IPS-15b (cell line): ENCODE measurements at regions not wholly inside any gene's neighbourhood (a gene's known extent, or its start where the extent isn't known, plus 50 kb on each side); places are given as distances from the start of the nearest gene placed in this dataset.
A peak's percentile ranks its signal among the peaks of the same experiment; 100 is the strongest.

Experiments
- H3K27me3 ChIP-seq: one replicate; pipeline ENCODE4 v1.6.1; 2013; ENCODE audit warnings: low read length; ENCODE audit not compliant: control insufficient read depth, insufficient read depth
- H3K36me3 ChIP-seq: one replicate; pipeline ENCODE4 v1.6.1; 2013; ENCODE audit warnings: low read length; ENCODE audit not compliant: control insufficient read depth, insufficient read depth
- H3K4me1 ChIP-seq: one replicate; pipeline ENCODE4 v1.6.1; 2013; ENCODE audit warnings: mild to moderate bottlenecking, low read length; ENCODE audit not compliant: control insufficient read depth, insufficient read depth
- H3K4me3 ChIP-seq: one replicate; pipeline ENCODE4 v1.5.1; 2013; ENCODE audit warnings: low read depth, low read length
- H3K9ac ChIP-seq: one replicate; pipeline ENCODE4 v1.6.1; 2013; ENCODE audit warnings: low read depth, mild to moderate bottlenecking, low read length
- H3K9me3 ChIP-seq: one replicate; pipeline ENCODE4 v1.6.1; 2013; ENCODE audit warnings: mild to moderate bottlenecking, low read length; ENCODE audit not compliant: control insufficient read depth, insufficient read depth

GRCh38 chr14:95597784-95598211 lies 62.9 kb downstream of the GLRX5 start:
- Histone ChIP-seq H3K9me3 (no peaks in the 10 kb centered on the region), H3K9ac (peak overlapping the region; percentile 26), H3K4me1 (peaks cover 3% of the 10 kb centered on the region), H3K27me3 (peaks cover 22% of the 10 kb centered on the region), H3K36me3 (no peaks in the 10 kb centered on the region), H3K4me3 (peak overlapping the region; percentile 31)

GRCh38 chr14:95601650-95602049 lies 66.8 kb downstream of the GLRX5 start:
- Histone ChIP-seq H3K9me3 (no peaks in the 10 kb centered on the region), H3K36me3 (no peaks in the 10 kb centered on the region), H3K27me3 (peaks cover 13% of the 10 kb centered on the region), H3K4me1 (peaks cover 3% of the 10 kb centered on the region), H3K9ac (no peak overlapping the region), H3K4me3 (no peak overlapping the region)

GRCh38 chr14:95603415-95603814 lies 68.6 kb downstream of the GLRX5 start:
- H3K9ac ChIP-seq: no peak overlapping the region
- no peaks in the 10 kb centered on the region for H3K9me3 ChIP-seq
- H3K4me3 ChIP-seq: no peak overlapping the region
- peaks cover 3% of the 10 kb centered on the region for H3K4me1 ChIP-seq
- peaks cover 19% of the 10 kb centered on the region for H3K27me3 ChIP-seq
- H3K36me3 ChIP-seq: no peaks in the 10 kb centered on the region

GRCh38 chr14:95606266-95606665 lies 71.4 kb downstream of the GLRX5 start:
- Histone ChIP-seq H3K36me3 (no peaks in the 10 kb centered on the region), H3K9ac (no peak overlapping the region), H3K4me1 (peaks cover 3% of the 10 kb centered on the region), H3K9me3 (no peaks in the 10 kb centered on the region), H3K27me3 (peaks cover 17% of the 10 kb centered on the region), H3K4me3 (no peak overlapping the region)

- Histone ChIP-seq H3K27me3 (peaks cover 17% of the 10 kb centered on the region), H3K9me3 (no peaks in the 10 kb centered on the region), H3K4me1 (no peaks in the 10 kb centered on the region), H3K9ac (no peak overlapping the region), H3K36me3 (no peaks in the 10 kb centered on the region), H3K4me3 (no peak overlapping the region)
Observed at GRCh38 chr14:95608637-95609235, 73.9 kb downstream of the GLRX5 start.

- H3K9ac ChIP-seq: no peak overlapping the region
- no peaks in the 10 kb centered on the region for H3K9me3 ChIP-seq
- no peaks in the 10 kb centered on the region for H3K4me1 ChIP-seq
- peaks cover 17% of the 10 kb centered on the region for H3K27me3 ChIP-seq
- no peak overlapping the region for H3K4me3 ChIP-seq
- no peaks in the 10 kb centered on the region for H3K36me3 ChIP-seq
Observed at GRCh38 chr14:95609398-95609990, 74.6 kb downstream of the GLRX5 start.

GRCh38 chr14:95611293-95611880 lies 74.8 kb upstream of the TCL1B start:
- no peaks in the 10 kb centered on the region for H3K36me3 ChIP-seq
- H3K27me3 ChIP-seq: peaks cover 16% of the 10 kb centered on the region
- no peak overlapping the region for H3K9ac ChIP-seq
- no peaks in the 10 kb centered on the region for H3K9me3 ChIP-seq
- H3K4me1 ChIP-seq: no peaks in the 10 kb centered on the region
- no peak overlapping the region for H3K4me3 ChIP-seq

- Histone ChIP-seq H3K27me3 (peaks cover 10% of the 10 kb centered on the region), H3K9me3 (no peaks in the 10 kb centered on the region), H3K9ac (no peak overlapping the region), H3K36me3 (no peaks in the 10 kb centered on the region), H3K4me3 (no peak overlapping the region), H3K4me1 (peaks cover 7% of the 10 kb centered on the region)
Observed at GRCh38 chr14:95614349-95614748, 71.9 kb upstream of the TCL1B start.

GRCh38 chr14:95616745-95617144 lies 69.5 kb upstream of the TCL1B start:
- Histone ChIP-seq H3K4me3 (no peak overlapping the region), H3K27me3 (peaks cover 4% of the 10 kb centered on the region), H3K9me3 (no peaks in the 10 kb centered on the region), H3K9ac (no peak overlapping the region), H3K4me1 (peaks cover 17% of the 10 kb centered on the region), H3K36me3 (no peaks in the 10 kb centered on the region)

GRCh38 chr14:95619785-95620417 lies 66.3 kb upstream of the TCL1B start:
- H3K4me3 ChIP-seq: no peak overlapping the region
- no peak overlapping the region for H3K9ac ChIP-seq
- H3K4me1 ChIP-seq: peaks cover 21% of the 10 kb centered on the region
- H3K36me3 ChIP-seq: no peaks in the 10 kb centered on the region
- peaks cover 4% of the 10 kb centered on the region for H3K27me3 ChIP-seq
- no peaks in the 10 kb centered on the region for H3K9me3 ChIP-seq

- Histone ChIP-seq H3K9me3 (no peaks in the 10 kb centered on the region), H3K4me1 (peaks cover 21% of the 10 kb centered on the region), H3K27me3 (peaks cover 4% of the 10 kb centered on the region), H3K36me3 (no peaks in the 10 kb centered on the region), H3K4me3 (no peak overlapping the region), H3K9ac (no peak overlapping the region)
Observed at GRCh38 chr14:95620659-95621059, 65.6 kb upstream of the TCL1B start.

GRCh38 chr14:95623195-95623594 lies 63.0 kb upstream of the TCL1B start:
- H3K4me3 ChIP-seq: no peak overlapping the region
- peaks cover 4% of the 10 kb centered on the region for H3K27me3 ChIP-seq
- no peaks in the 10 kb centered on the region for H3K36me3 ChIP-seq
- peaks cover 17% of the 10 kb centered on the region for H3K4me1 ChIP-seq
- H3K9ac ChIP-seq: no peak overlapping the region
- no peaks in the 10 kb centered on the region for H3K9me3 ChIP-seq
